GM18505 (cell line): ENCODE measurements at regions not wholly inside any gene's neighbourhood (a gene's known extent, or its start where the extent isn't known, plus 50 kb on each side); places are given as distances from the start of the nearest gene placed in this dataset.
"Not testable (repeated sequence)": the region's sequence is repeated elsewhere in the genome, so short reads cannot be mapped to it uniquely, and the experiment has no call there.

ENCODE experiments used
- ATAC-seq: cut with Tn5 transposase; IDR thresholded peaks from one replicate; pipeline ENCODE4 v1.9.1; 2021; ENCODE audit not compliant: unreplicated experiment
- POLR2A ChIP-seq: IDR thresholded peaks from 4 replicates; pipeline ENCODE4 v1.6.1; 2011; ENCODE audit warnings: borderline replicate concordance; ENCODE audit not compliant: insufficient read depth, insufficient read length; ENCODE audit errors: extremely low read depth

DNA sequence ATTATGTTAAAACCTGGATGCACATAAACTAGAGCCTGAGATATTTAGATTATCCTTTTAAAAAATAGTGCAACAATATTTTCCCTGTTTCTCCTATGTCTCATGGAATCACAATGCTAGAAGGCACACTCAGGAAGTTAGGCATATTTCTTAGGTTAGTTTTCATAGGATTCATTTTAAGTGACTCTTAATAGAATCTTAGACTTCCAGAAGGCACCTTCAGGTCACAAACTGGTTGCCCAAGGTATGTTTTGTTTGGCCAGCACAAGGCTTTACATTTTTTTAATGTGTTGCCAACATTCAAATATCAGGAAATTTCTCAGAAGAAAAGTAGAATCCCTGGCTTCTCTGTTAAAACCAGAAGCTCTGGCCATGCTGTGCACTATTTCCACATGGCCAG, 129.3 kb downstream of the LNPK start:
- no peak for ATAC-seq
- TF ChIP-seq POLR2A, result no peak

DNA sequence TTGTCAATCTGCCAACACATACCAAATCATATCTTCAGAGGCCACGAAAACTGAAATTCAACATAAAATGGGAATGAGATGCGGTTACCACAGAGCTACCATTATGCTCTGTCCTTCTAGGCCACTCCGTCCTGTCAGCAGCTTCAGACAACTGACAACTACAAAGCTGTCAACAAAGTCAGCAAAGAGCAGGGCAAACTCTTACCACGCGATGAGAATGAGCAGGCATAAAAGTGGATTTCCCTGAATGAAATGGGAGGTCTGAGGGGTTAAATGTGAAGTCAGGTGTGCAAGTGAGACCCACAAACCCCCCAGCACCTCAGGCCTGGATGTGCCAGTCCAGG, 130.1 kb downstream of the LNPK start:
- TF ChIP-seq POLR2A, result no peak
- ATAC-seq, result no peak

DNA sequence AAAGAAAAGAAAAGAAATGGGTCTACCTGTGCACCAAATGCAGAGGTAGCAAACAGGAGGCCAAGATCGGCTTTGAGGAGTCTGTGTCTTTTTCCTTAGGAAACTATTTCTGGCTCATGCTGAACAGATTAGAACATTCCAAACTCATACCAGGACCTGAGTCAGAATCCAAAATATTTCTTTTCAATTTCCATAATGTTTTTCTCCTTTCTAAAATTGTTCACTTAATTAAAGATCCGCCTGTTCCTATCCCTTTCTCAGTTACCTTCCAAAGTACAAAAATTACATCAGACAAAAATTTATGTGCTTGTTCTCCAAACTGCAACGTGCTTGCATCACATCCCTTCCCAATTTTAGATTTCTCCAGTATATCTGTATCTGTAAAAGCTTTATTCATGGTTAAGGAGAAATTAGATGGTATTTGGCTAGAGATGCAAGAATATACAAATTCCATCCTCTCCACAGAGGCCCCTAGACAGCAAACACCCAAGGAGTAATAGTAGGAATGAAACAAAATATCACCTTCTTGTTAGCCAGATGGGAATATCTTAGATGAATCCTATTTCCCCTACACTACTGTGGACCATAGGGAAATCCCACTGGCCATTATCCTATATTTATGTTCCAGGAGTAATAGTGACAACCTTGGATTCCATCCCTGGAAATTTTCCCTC, 130.6 kb downstream of the LNPK start:
- no peak for TF ChIP-seq POLR2A
- ATAC-seq, result no peak

DNA sequence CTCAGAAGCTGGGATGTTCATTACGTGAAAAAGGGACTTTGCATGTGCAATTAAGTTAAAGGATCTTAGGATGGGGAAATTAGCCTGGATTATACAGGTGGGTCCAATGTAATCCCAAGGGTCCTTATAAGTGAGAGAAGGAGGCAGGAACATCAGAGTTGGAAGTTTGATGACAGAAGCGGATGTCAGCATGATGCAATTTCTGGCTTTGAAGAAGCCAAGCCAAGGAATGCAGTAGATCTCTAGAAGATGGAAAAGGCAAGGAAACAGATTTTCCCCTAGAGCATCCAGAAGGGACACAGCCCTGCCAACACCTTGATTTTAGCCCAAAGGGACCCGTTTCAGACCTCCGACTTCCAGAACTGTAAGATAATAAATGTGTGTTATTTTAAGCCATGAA, 136.4 kb downstream of the LNPK start:
- TF ChIP-seq POLR2A, result no peak
- ATAC-seq, result no peak

DNA sequence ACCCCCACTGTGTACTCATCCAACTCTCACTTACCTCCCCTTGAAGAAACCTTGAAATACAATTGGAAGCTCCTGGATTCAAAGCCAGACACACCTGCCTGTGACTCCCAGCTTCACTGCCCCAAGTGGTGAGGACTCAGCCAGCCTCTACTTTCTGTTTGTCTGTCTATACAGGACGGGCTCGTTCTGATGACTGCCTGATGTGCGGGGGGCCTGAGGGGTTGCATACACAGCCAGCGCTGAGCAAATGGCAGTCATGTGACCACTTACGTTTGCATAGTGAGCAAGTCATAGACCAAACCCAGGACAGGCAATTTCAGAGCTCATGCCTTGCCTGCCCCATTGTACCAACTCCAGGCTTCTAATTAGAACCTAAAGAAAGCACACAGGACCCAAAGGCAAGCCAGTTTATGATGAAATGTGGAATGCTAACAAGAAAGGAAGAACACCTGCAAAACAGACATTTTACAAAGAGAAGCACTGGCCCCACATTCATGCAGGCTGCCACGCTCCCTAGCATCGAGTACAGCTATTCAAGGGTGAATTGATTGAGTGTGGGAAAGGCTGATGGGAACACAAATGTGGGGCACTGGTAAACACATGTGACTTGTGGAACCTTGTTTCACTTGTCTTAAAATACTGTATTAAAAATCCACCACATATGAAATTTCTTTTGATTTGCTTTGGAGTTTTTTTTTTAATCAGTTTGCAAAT, 137.8 kb downstream of the LNPK start:
- TF ChIP-seq POLR2A, result no peak
- ATAC-seq, result no peak

DNA sequence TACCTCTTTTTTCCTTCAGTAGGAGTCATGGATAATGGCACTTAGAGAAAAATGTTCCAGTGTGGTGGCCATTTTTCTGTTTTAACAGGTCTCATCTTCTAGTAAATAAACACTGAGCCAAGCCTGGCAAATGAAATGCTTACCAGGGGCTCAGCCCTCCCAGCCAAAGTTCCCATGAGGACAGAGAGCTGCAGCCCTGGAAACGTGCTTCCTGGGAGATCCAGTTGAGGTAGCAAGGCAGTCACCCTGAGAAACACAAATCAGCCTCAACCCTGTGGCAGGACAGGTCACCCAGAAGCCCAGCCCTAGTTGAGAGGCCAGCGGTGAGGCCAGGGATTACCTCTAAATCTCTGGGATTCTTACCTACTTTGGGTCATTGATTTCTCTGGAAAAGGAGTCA, 140.1 kb downstream of the LNPK start:
- ATAC-seq, result no peak
- no peak for TF ChIP-seq POLR2A

DNA sequence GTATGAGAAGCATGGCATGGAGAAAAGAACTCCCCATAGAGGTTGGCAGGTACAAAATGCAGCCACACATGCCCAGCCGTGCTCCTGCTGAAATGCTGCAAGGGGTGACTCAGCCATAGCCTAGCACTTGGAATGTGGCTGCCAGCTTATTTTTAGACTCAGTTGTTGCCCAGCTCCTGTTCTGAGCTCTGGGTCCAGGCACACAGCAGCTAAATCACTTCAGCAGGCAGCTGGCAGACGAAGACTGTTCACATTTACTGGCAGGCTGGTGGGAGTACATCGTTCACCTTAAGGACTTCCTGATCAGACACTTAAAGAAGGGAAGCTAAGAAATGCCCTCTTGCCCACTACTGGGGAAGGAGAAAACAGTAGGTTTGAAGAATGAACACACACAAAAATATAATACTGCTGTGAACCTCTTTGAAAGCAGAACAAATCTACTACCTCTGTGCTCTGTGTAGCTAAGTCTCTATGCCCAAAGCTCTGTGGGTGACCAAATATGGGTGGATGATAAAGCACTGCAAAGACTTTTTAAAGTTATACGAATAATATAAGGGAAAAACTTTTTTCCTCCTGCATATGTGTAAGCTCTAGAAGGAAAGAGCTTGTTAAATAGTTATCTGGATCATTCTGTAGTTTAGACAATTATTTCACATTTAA, 146.1 kb downstream of the LNPK start:
- no peak for TF ChIP-seq POLR2A
- ATAC-seq, result no peak

DNA sequence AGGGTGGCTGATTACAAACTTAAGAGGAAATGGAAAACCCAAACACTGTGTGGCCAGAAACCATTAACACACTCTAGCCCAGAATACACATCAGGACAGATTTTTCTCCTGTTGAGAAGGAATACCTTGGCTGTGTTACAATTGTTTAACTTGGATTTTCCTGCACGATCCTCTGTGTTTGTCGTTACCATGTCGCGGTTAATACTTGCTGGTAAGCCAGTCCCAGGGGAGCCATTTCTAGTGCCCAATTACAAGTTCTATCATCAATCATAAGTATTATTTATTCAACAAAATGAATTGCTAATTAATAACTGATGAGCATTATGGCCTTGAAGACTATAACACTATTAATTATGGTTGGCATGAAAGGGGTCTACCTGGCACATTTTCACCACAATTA, 146.8 kb downstream of the LNPK start:
- no peak for TF ChIP-seq POLR2A
- ATAC-seq, result no peak

DNA sequence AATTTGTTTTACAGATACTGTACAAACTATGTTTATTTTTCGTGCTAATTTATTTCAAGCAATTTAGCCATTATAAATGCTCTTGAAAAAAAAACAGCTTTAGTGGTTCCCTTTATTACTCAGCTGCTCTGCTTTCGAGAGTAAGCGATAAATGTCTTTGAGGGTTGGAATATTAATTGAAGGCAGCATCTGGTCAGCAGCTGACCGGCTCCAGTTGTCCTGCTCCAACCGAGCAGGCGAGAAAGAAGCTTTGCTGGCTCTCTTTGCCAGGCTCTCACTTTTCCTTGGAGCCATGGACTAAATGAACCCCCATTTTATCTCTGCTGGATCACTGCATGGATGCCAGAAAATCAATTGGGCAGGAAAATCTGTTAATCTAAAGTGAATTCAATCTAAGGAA, 147.4 kb downstream of the LNPK start:
- TF ChIP-seq POLR2A, result no peak
- ATAC-seq, result no peak

DNA sequence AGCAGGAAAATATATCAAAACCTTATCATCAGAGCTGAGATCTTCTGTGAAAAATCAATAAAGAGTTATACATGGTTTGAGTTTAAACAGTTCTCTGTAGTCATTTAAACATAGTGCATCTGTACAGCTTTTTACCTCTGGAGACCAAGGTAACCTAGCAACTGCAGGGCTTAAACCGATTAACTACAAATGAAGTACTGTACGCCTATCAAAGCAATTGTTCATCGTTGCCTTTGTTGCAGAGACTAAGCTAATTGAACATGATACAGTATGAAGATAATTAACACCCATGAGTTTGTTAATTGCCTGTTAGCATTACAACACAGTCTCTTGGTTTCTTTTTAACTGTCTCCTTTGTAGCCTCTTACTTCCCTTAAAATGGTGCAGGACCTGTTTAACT, 147.9 kb downstream of the LNPK start:
- no peak for ATAC-seq
- no peak for TF ChIP-seq POLR2A

DNA sequence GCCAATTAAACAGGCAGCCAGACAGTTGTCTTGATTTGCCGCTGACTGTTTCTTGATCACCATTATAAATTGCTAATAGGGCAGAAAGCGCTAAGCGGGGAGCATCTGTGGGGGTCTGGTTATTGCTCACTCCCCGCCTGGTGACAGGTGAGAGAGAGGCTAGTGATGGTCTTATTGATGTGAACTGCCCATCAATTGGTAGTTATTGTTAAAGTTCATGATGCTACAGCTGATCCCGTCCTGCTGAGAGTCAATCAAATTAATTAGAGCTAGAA, 148.5 kb downstream of the LNPK start:
- TF ChIP-seq POLR2A, result no peak
- no peak for ATAC-seq

DNA sequence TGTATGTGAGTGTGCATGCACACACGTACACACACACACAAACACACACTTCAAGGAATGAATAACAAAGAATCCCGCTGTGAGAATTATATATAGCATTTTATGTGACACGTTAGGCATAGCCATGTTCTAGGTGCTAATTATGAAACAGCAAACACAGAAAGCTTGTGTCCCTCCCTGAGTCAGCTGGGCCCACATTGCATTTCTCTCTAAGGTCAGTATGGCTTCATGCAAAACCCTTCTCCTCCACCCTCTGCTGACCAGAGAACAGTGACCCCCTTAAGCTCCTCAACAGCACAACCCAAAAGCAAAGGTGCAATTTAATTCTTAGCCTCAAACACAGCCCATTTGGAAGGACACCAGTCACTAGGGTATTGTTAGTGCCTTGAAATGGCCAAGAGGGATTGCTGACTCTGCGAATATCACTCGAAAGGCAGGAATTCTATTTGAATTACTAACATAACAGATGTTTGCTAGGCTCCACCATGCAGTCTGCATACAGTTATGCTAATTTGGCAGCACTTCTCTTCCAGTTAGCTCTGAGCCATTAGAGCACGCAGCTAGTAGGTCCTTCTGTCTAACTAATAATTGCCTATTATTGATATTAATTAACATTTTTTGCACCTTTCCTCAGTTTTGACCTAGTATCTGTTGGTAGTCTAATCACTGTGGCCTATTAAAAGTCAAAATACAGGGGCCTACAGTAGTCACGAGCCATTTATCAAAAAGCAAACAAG, 149.0 kb downstream of the LNPK start:
- no peak for ATAC-seq
- no peak for TF ChIP-seq POLR2A

DNA sequence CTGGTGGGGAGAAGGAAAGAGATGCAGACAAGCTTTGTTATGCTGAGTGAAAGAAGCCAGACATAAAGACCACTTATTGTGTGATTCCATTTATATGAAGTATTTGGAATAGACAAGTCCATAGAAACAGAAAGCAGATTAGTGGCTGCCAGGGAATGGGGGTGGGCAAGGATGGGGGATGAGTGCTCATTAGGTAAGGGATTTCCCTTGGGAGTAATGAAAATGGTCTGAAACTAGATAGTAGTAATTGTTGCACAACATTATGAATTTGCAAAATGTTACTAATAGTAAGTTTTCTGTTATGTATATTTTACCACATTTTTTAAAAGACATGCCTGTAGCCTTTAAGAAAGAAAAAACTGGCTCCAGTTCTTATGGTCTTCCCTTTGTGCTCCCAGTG, 154.9 kb downstream of the LNPK start:
- ATAC-seq, result no peak
- TF ChIP-seq POLR2A, result no peak

DNA sequence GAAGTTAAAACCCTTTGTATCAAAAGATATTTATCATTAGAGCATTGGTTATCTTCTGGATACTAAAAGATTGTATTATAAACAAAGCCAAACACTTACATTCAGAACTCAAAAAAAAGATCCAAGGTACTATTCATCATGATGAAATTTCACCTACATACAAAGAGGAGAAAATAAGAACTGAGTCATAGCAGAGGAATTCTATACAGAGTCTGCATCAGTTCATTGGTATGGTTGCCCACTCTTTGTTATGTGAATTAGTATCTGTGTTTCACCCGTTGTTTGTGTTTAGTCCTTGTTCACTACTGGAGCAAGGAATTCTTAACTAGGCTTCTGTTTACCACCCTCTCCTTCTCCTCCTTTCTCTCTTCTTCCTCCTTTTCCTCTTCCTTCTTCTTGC, 157.9 kb downstream of the LNPK start:
- no peak for ATAC-seq

DNA sequence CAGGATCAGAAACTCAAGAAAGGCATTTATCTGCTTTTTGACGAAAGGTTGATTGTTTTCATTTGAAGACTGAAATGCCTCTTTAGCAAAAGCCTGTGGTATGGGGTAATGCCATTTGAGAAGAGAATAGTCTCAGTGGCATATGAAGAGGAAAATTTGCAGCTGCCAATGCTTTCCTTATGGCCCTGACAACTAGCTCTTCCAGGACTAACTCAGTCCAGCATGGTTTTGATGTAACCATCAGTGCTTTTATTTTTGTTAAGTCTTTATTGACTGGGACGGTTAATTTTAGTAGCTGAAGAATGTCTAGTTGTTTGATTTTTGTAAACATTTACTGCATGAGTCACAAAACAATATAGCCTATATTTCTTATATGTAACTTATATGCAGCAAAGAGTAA, 158.4 kb downstream of the LNPK start:
- no peak for TF ChIP-seq POLR2A

More for the DNA sequence above, 157.9 kb downstream of the LNPK start:
- no peak for TF ChIP-seq POLR2A

DNA sequence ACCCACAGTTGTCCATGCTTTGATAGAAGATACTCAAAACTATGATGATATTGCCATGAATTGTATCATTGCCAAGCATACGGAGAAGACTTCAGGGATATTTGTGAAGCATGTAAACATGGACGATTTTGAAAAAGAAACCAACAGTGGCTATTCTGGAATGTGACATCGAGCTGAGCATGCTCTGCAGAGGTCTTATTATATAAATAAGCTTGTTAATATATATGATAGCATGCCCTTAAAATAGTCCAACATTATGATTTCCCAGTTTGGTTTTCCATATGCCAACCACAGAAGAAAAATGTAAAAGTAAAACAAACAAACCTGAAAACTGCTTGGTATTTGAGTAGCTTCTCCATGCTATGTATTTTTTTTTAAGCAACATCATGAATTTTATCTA, 159.1 kb downstream of the LNPK start:
- no peak for TF ChIP-seq POLR2A
- no peak for ATAC-seq

More for the DNA sequence above, 158.4 kb downstream of the LNPK start:
- no peak for ATAC-seq

DNA sequence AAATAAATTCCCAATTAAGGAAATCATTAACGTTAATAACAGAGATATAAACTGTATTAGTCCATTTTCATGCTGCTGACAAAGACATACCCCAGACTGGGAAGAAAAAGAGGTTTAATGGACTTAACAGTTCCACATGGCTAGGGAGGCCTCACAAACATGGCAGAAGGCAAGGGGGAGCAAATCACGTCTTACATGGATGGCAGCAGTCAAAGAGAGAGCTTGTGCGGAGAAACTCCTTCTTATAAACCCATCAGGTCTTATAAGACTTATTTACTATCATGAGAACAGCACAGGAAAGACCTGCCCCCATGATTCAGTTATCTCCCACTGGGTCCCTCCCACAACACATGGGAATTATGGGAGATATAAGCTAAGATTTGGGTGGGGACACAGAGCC, 161.3 kb downstream of the LNPK start:
- ATAC-seq, result not testable (repeated sequence)
